GM13977 (cell line): ENCODE measurements at regions not wholly inside any gene's neighbourhood (a gene's known extent, or its start where the extent isn't known, plus 50 kb on each side); places are given as distances from the start of the nearest gene placed in this dataset.

ENCODE experiments used
- DNase-seq: peaks from one replicate; pipeline ENCODE4 v3.0.0; 2012; ENCODE audit warnings: low spot score
- CTCF ChIP-seq: IDR thresholded peaks from 2 replicates; pipeline ENCODE4 v1.5.1; 2012; ENCODE audit warnings: mild to moderate bottlenecking, control low read depth; ENCODE audit not compliant: insufficient read depth; ENCODE audit errors: extremely low read depth, missing control alignments
- in situ Hi-C: fragments of 300-500 bp; cut with MboI; formaldehyde crosslinking; loops from one replicate; pipeline ENCODE4 v1.12.0; 2022; ENCODE audit warnings: low sequenced_read_pairs, low pct_unique_long_range_greater_than_20kb, mixed read lengths, inconsistent platforms; ENCODE audit not compliant: unreplicated experiment

- TF ChIP-seq CTCF: no peak
- in situ Hi-C loops: no loop called here
- no peak for DNase-seq
These were observed 781.0 kb downstream of the LIG4 start for GRCh38 chr13:107434347-107434746.

- no peak for TF ChIP-seq CTCF
- DNase-seq: no peak
- in situ Hi-C loops: no loop called here
These were observed 787.8 kb downstream of the LIG4 start for GRCh38 chr13:107427536-107427935.

GRCh38 chr13:107422421-107422820 lies 792.9 kb downstream of the LIG4 start:
- DNase-seq: no peak
- in situ Hi-C loops: no loop called here
- TF ChIP-seq CTCF: no peak

- no peak for DNase-seq
- in situ Hi-C loops: no loop called here
- no peak for TF ChIP-seq CTCF
These were observed 793.4 kb downstream of the LIG4 start for GRCh38 chr13:107421951-107422350.

- no peak for DNase-seq
- in situ Hi-C loops: no loop called here
These were observed 794.3 kb downstream of the LIG4 start for GRCh38 chr13:107421028-107421427.

GRCh38 chr13:107413005-107413404 lies 802.3 kb downstream of the LIG4 start:
- in situ Hi-C loops: no loop called here
- DNase-seq: no peak
- TF ChIP-seq CTCF: no peak

More at GRCh38 chr13:107421028-107421427, 794.3 kb downstream of the LIG4 start:
- no peak for TF ChIP-seq CTCF

- DNase-seq: no peak
- TF ChIP-seq CTCF: no peak
- in situ Hi-C loops: no loop called here
These were observed 808.3 kb downstream of the LIG4 start for GRCh38 chr13:107407074-107407473.
